Hepatocyte (in vitro differentiated cells): ENCODE measurements at regions not wholly inside any gene's neighbourhood (a gene's known extent, or its start where the extent isn't known, plus 50 kb on each side); places are given as distances from the start of the nearest gene placed in this dataset.

Source experiments
- EZH2 ChIP-seq: fragments of 200-600 bp; sonication (generic); IDR thresholded peaks from 2 replicates; pipeline ENCODE4 v1.6.1; 2016; ENCODE audit warnings: antibody characterized with exemption, mild to moderate bottlenecking, borderline replicate concordance
- TF ChIP-seq, protein P1 (sequence below): fragments of 200-600 bp; sonication (generic); IDR thresholded peaks from 2 replicates; pipeline ENCODE4 v1.5.1; 2016; ENCODE audit warnings: antibody characterized with exemption, mild to moderate bottlenecking; ENCODE audit not compliant: poor library complexity

- TF ChIP-seq, protein P1, sequence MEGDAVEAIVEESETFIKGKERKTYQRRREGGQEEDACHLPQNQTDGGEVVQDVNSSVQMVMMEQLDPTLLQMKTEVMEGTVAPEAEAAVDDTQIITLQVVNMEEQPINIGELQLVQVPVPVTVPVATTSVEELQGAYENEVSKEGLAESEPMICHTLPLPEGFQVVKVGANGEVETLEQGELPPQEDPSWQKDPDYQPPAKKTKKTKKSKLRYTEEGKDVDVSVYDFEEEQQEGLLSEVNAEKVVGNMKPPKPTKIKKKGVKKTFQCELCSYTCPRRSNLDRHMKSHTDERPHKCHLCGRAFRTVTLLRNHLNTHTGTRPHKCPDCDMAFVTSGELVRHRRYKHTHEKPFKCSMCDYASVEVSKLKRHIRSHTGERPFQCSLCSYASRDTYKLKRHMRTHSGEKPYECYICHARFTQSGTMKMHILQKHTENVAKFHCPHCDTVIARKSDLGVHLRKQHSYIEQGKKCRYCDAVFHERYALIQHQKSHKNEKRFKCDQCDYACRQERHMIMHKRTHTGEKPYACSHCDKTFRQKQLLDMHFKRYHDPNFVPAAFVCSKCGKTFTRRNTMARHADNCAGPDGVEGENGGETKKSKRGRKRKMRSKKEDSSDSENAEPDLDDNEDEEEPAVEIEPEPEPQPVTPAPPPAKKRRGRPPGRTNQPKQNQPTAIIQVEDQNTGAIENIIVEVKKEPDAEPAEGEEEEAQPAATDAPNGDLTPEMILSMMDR = no peak
- TF ChIP-seq EZH2 = no peak
These were observed 328.2 kb downstream of the NPIPA8 start for GRCh38 chr16:18008356-18008755.
